SK-N-SH treated with all-trans-retinoic acid at 6 μM for 48 hours (cell line): ENCODE measurements at regions not wholly inside any gene's neighbourhood (a gene's known extent, or its start where the extent isn't known, plus 50 kb on each side); places are given as distances from the start of the nearest gene placed in this dataset.

ENCODE experiments used
- CREB5 ChIP-seq: fragments of 250-450 bp; sonication (Bioruptor Pico); IDR thresholded peaks from 2 replicates; pipeline ENCODE4 v1.5.1; 2020; ENCODE audit warnings: low read depth, mild to moderate bottlenecking, moderate library complexity
- CSDC2 ChIP-seq: fragments of 250-450 bp; sonication (Bioruptor Pico); IDR thresholded peaks from 2 replicates; pipeline ENCODE4 v1.5.0; 2020; ENCODE audit warnings: mild to moderate bottlenecking, moderate library complexity
- ESRRG ChIP-seq: fragments of 250-450 bp; sonication (Bioruptor Pico); IDR thresholded peaks from 2 replicates; pipeline ENCODE4 v1.6.1; 2021; ENCODE audit warnings: mild to moderate bottlenecking
- GLIS3 ChIP-seq: fragments of 250-450 bp; sonication (Bioruptor Pico); IDR thresholded peaks from 2 replicates; pipeline ENCODE4 v1.5.0; 2020; ENCODE audit warnings: mild to moderate bottlenecking, moderate library complexity
- PATZ1 ChIP-seq: fragments of 250-450 bp; sonication (Bioruptor Pico); IDR thresholded peaks from 2 replicates; pipeline ENCODE4 v1.8.0; 2020; ENCODE audit warnings: mild to moderate bottlenecking, moderate library complexity, borderline replicate concordance
- PPARA ChIP-seq: fragments of 250-450 bp; sonication (Bioruptor Pico); IDR thresholded peaks from 2 replicates; pipeline ENCODE4 v1.5.0; 2020; ENCODE audit warnings: mild to moderate bottlenecking, borderline replicate concordance
- RARB ChIP-seq: fragments of 250-450 bp; sonication (Bioruptor Pico); IDR thresholded peaks from 2 replicates; pipeline ENCODE4 v1.8.0; 2021; ENCODE audit warnings: mild to moderate bottlenecking, moderate library complexity
- TOX ChIP-seq: fragments of 250-450 bp; sonication (Bioruptor Pico); IDR thresholded peaks from 2 replicates; pipeline ENCODE4 v1.8.0; 2021; ENCODE audit warnings: mild to moderate bottlenecking, moderate library complexity, borderline replicate concordance
- ZFP3 ChIP-seq: fragments of 250-450 bp; sonication (Bioruptor Pico); IDR thresholded peaks from 2 replicates; pipeline ENCODE4 v1.5.0; 2020; ENCODE audit warnings: mild to moderate bottlenecking, moderate library complexity
- ZFP30 ChIP-seq: fragments of 450-650 bp; formaldehyde crosslinking; IDR thresholded peaks from 2 replicates; pipeline ENCODE4 v1.5.0; 2022; ENCODE audit warnings: mild to moderate bottlenecking, moderate library complexity
- ZNF70 ChIP-seq: fragments of 450-650 bp; formaldehyde crosslinking; IDR thresholded peaks from 2 replicates; pipeline ENCODE4 v1.5.0; 2020; ENCODE audit warnings: mild to moderate bottlenecking, moderate library complexity

- no peak for TF ChIP-seq RARB (CRISPR knock-in tag)
- TF ChIP-seq PPARA (CRISPR knock-in tag): no peak
- TF ChIP-seq CREB5 (CRISPR knock-in tag): no peak
- no peak for TF ChIP-seq CSDC2 (CRISPR knock-in tag)
- no peak for TF ChIP-seq TOX (CRISPR knock-in tag)
- no peak for TF ChIP-seq GLIS3 (CRISPR knock-in tag)
- no peak for TF ChIP-seq ZFP30 (CRISPR knock-in tag)
- TF ChIP-seq ZFP3 (CRISPR knock-in tag): no peak
- no peak for TF ChIP-seq ESRRG (CRISPR knock-in tag)
- no peak for TF ChIP-seq PATZ1 (CRISPR knock-in tag)
- TF ChIP-seq ZNF70 (CRISPR knock-in tag): no peak
These were observed 213.1 kb upstream of the ACO1 start for GRCh38 chr9:32171339-32171738.
